ENCODE measurements at regions not wholly inside any gene's neighbourhood (a gene's known extent, or its start where the extent isn't known, plus 50 kb on each side); places are given as distances from the start of the nearest gene placed in this dataset.
A peak's percentile ranks its signal among the peaks of the same experiment; 100 is the strongest.

DNA sequence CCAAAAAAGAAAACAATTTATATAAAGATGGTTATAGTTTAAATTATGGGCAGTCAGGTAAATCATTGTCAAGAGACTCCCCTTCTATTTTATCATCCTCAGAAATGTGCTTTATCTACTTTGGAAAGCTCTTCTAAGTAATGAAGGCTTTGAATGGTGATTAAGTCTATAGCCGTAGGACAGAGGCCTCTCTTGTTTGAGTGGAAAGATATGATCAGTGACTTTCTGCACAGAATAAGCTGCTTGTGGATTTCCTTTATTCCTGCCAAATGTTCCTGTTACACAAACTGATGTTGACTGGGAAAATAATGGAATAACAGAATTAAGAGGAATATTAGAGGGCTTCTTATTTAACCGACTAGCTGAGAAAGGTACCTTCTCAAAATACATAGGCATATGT, 174.6 kb upstream of the IVNS1ABP start:
- TF ChIP-seq, protein P1, sequence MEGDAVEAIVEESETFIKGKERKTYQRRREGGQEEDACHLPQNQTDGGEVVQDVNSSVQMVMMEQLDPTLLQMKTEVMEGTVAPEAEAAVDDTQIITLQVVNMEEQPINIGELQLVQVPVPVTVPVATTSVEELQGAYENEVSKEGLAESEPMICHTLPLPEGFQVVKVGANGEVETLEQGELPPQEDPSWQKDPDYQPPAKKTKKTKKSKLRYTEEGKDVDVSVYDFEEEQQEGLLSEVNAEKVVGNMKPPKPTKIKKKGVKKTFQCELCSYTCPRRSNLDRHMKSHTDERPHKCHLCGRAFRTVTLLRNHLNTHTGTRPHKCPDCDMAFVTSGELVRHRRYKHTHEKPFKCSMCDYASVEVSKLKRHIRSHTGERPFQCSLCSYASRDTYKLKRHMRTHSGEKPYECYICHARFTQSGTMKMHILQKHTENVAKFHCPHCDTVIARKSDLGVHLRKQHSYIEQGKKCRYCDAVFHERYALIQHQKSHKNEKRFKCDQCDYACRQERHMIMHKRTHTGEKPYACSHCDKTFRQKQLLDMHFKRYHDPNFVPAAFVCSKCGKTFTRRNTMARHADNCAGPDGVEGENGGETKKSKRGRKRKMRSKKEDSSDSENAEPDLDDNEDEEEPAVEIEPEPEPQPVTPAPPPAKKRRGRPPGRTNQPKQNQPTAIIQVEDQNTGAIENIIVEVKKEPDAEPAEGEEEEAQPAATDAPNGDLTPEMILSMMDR (IDR thresholded peaks at IDR 0.05), result no peak

DNA sequence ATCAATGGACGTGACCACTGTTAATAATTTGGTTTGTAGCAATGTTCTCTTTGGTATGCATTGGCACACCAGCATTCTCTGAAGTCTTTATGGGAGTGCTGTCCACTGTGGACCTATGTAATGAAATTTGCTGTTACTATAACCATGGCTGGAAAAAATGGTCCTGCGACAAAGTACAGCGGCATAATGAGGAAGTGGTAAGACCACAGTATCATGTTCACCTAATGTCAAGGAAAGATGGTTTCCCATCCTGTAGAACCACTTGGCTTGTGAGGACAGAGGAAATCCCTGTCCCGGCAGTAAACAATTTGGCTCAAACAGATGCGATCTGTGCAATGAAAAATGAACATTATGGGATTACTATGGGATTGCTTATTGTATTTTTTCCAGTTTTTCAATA, 173.9 kb upstream of the IVNS1ABP start:
- no peak overlapping the region for H3K27ac Mint-ChIP-seq

More for the DNA sequence above, 174.6 kb upstream of the IVNS1ABP start:
- no peaks in the 10 kb centered on the region for H3K9me3 Mint-ChIP-seq
- H3K4me1 Mint-ChIP-seq, result peaks cover 17% of the 10 kb centered on the region
- no peaks in the 10 kb centered on the region for H3K27me3 Mint-ChIP-seq (ENCODE audit: low read depth, poor library complexity)
- H3K36me3 Mint-ChIP-seq (ENCODE audit: low read depth), result no peaks in the 10 kb centered on the region
- DNase-seq, result no peak
- no peak overlapping the region for H3K4me3 Mint-ChIP-seq
- no peak overlapping the region for H3K27ac Mint-ChIP-seq

DNA sequence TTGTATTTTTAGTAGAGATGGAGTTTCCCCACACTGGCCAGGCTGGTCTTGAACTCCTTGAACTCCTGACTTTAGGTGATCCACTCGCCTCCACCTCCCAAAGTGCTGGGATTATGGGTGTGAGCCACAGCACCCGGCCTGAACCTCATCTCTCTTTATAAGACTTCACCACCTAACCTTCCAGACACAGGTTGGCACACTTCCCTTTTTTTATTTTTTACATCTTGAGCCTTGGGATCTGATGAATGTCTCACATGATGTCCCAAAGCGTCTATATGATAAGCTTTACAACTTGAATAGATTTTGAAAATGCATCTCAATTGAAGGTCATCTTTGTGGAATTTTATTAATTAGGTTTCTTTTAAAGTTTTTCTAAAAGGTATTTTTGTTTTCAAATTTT, 172.4 kb upstream of the IVNS1ABP start:
- H3K27me3 Mint-ChIP-seq (ENCODE audit: low read depth, poor library complexity), result peaks cover 2% of the 10 kb centered on the region
- H3K4me3 Mint-ChIP-seq, result no peak overlapping the region
- peak overlapping the region; percentile 33 for H3K27ac Mint-ChIP-seq
- TF ChIP-seq, protein P1 (IDR thresholded peaks at IDR 0.05), result no peak
- H3K9me3 Mint-ChIP-seq, result no peaks in the 10 kb centered on the region
- H3K36me3 Mint-ChIP-seq (ENCODE audit: low read depth), result no peaks in the 10 kb centered on the region
- H3K4me1 Mint-ChIP-seq, result peaks cover 30% of the 10 kb centered on the region
- no peak for DNase-seq

More for the DNA sequence above, 173.9 kb upstream of the IVNS1ABP start:
- H3K4me3 Mint-ChIP-seq, result no peak overlapping the region
- no peaks in the 10 kb centered on the region for H3K9me3 Mint-ChIP-seq
- H3K36me3 Mint-ChIP-seq (ENCODE audit: low read depth), result no peaks in the 10 kb centered on the region
- no peak for DNase-seq
- peaks cover 23% of the 10 kb centered on the region for H3K4me1 Mint-ChIP-seq
- peaks cover under 1% of the 10 kb centered on the region for H3K27me3 Mint-ChIP-seq (ENCODE audit: low read depth, poor library complexity)
- TF ChIP-seq, protein P1 (IDR thresholded peaks at IDR 0.05), result no peak

DNA sequence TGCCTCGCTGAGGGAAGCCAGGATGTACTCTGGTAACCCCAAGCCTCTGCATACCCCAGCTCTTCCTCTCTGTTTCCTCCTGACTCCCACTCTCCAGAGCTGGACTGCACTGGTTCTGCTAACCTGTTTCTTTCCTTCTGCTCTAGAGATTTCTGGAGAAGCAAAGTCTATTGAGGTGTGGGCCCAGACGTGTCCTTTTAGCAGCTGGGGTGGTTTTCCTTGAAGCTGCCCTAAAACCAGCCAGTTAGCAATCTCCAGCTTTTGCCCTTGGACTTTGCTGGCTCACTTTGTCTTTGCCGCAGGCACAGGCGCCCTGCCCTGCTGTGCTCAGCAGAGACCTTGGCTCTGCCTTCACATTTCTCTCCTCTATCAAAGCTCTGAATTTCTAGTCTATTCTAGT, 171.8 kb upstream of the IVNS1ABP start:
- no peaks in the 10 kb centered on the region for H3K9me3 Mint-ChIP-seq
- TF ChIP-seq, protein P1 (IDR thresholded peaks at IDR 0.05), result no peak
- H3K4me3 Mint-ChIP-seq, result no peak overlapping the region
- H3K27ac Mint-ChIP-seq, result peak overlapping the region; percentile 16
- no peak for DNase-seq
- peaks cover 36% of the 10 kb centered on the region for H3K4me1 Mint-ChIP-seq
- H3K36me3 Mint-ChIP-seq (ENCODE audit: low read depth), result no peaks in the 10 kb centered on the region
- peaks cover 2% of the 10 kb centered on the region for H3K27me3 Mint-ChIP-seq (ENCODE audit: low read depth, poor library complexity)

- Mint-ChIP-seq H3K27ac (no peak overlapping the region), H3K4me3 (no peak overlapping the region), H3K36me3 (ENCODE audit: low read depth) (no peaks in the 10 kb centered on the region), H3K27me3 (ENCODE audit: low read depth, poor library complexity) (peaks cover 2% of the 10 kb centered on the region), H3K4me1 (peaks cover 43% of the 10 kb centered on the region), H3K9me3 (no peaks in the 10 kb centered on the region)
- TF ChIP-seq, protein P1 (IDR thresholded peaks at IDR 0.05), result no peak
- no peak for DNase-seq
Observed at GRCh38 chr1:185487936-185488335, 170.9 kb upstream of the IVNS1ABP start.

- TF ChIP-seq, protein P1 (IDR thresholded peaks at IDR 0.05), result no peak
Observed at GRCh38 chr1:185487026-185487425, 170.0 kb upstream of the IVNS1ABP start.

More at GRCh38 chr1:185487026-185487425, 170.0 kb upstream of the IVNS1ABP start:
- Mint-ChIP-seq H3K27me3 (ENCODE audit: low read depth, poor library complexity) (peaks cover 7% of the 10 kb centered on the region), H3K4me3 (no peak overlapping the region), H3K4me1 (peaks cover 48% of the 10 kb centered on the region), H3K27ac (no peak overlapping the region), H3K9me3 (no peaks in the 10 kb centered on the region), H3K36me3 (ENCODE audit: low read depth) (peaks cover 5% of the 10 kb centered on the region)
- DNase-seq, result no peak
